ENCODE measurements at regions not wholly inside any gene's neighbourhood (a gene's known extent, or its start where the extent isn't known, plus 50 kb on each side); places are given as distances from the start of the nearest gene placed in this dataset.

GRCh38 chr7:4603843-4604231, 78.3 kb upstream of the FOXK1 start:
- no peak for TF ChIP-seq POLR2A (IDR thresholded peaks at IDR 0.05)
- TF ChIP-seq CTCF (IDR thresholded peaks at IDR 0.05) = no peak

Measured in lower leg skin (tissue), 3 donors.